GM20000 (cell line): ENCODE measurements at regions not wholly inside any gene's neighbourhood (a gene's known extent, or its start where the extent isn't known, plus 50 kb on each side); places are given as distances from the start of the nearest gene placed in this dataset.

Experiments used
- DNase-seq: peaks from one replicate; pipeline ENCODE4 v3.0.0; 2012; ENCODE audit warnings: low spot score
- CTCF ChIP-seq: IDR thresholded peaks from 2 replicates; pipeline ENCODE4 v1.5.1; 2012; ENCODE audit warnings: mild to moderate bottlenecking, control low read depth; ENCODE audit errors: extremely low read depth, missing control alignments

DNA sequence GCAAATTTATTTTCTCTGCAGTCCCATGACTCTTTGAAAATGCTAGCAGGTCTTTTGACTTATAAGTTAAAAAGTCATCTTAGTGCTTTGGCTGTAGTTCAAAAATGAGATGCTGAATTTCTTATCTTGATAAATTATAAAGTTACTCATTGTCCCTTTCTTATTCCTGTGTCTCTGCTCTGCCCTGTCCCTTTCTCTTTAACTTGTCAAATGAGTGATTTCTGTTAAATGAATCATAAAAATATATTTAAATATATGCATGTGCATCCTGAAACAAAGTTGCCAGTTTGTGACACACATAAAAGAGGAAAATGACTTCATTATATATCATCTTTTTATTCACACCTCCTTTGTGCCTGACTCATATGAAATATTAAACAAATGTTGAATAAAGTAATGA is 1097.3 kb upstream of the EPHA6 start:
- no peak for DNase-seq
- TF ChIP-seq CTCF, result no peak

GRCh38 chr3:95718168-95718567 is 1096.2 kb upstream of the EPHA6 start:
- DNase-seq, result no peak
- TF ChIP-seq CTCF, result no peak

- no peak for TF ChIP-seq CTCF
- no peak for DNase-seq
Measured at GRCh38 chr3:95719481-95719880, 1094.9 kb upstream of the EPHA6 start.

- DNase-seq, result no peak
- no peak for TF ChIP-seq CTCF
Measured at GRCh38 chr3:95721938-95722337, 1092.5 kb upstream of the EPHA6 start.

- no peak for TF ChIP-seq CTCF
- DNase-seq, result no peak
Measured at GRCh38 chr3:95725770-95726169, 1088.6 kb upstream of the EPHA6 start.

GRCh38 chr3:95731753-95732152 is 1082.6 kb upstream of the EPHA6 start:
- no peak for TF ChIP-seq CTCF
- DNase-seq, result no peak

GRCh38 chr3:95733336-95733735 is 1081.1 kb upstream of the EPHA6 start:
- TF ChIP-seq CTCF, result no peak
- DNase-seq, result no peak
